CD4-positive, alpha-beta T cell (primary cell): ENCODE measurements at regions not wholly inside any gene's neighbourhood (a gene's known extent, or its start where the extent isn't known, plus 50 kb on each side); places are given as distances from the start of the nearest gene placed in this dataset.
"Not testable (repeated sequence)": the region's sequence is repeated elsewhere in the genome, so short reads cannot be mapped to it uniquely, and the experiment has no call there.

Source experiments
- ATAC-seq: fragments of 200-7000 bp; cut with Tn5 transposase; one replicate; pipeline ENCODE4 v1.10.0; 2022; ENCODE audit warnings: mild to moderate bottlenecking; ENCODE audit not compliant: poor library complexity
- CTCF ChIA-PET: fragments of 350-600 bp; sonication (Branson Sonifier 250); formaldehyde crosslinking; loops from one replicate; lab custom pipeline; 2021; ENCODE audit warnings: antibody characterized with exemption, inconsistent platforms; lab: Charles Lee
- POLR2A ChIA-PET: fragments of 350-600 bp; sonication (Branson Sonifier 250); formaldehyde crosslinking; loops from one replicate; lab custom pipeline; 2021; ENCODE audit warnings: antibody characterized with exemption, inconsistent platforms; lab: Charles Lee
- DNase-seq, 14 experiments: peaks; one replicate each; pipeline ENCODE4 v3.0.0-alpha.2; 2013 to 2020; ENCODE audit warnings: mixed read lengths in 2 of 14
- H3K27ac ChIP-seq, 2 donors: one replicate each; pipeline versions ENCODE4 v1.5.1 to v1.7.0; 2013; ENCODE audit warnings: low read length in 2 of 2, low read depth in 1 of 2, mild to moderate bottlenecking in 1 of 2
- H3K27me3 ChIP-seq, 2 experiments: 1 replicate in 1 of 2; 2 replicates in 1 of 2; pipeline versions ENCODE4 v1.6.1 to v1.7.0; 2013; ENCODE audit warnings: low read length in 2 of 2, control low read depth in 1 of 2, mild to moderate bottlenecking in 1 of 2, moderate library complexity in 1 of 2; ENCODE audit not compliant: insufficient read depth in 2 of 2, control insufficient read depth in 1 of 2
- H3K36me3 ChIP-seq: one replicate; pipeline ENCODE4 v1.6.1; 2013; ENCODE audit warnings: low read length, control low read depth; ENCODE audit not compliant: insufficient read depth
- H3K4me1 ChIP-seq: one replicate; pipeline ENCODE4 v1.6.1; 2013; ENCODE audit warnings: low read length, control low read depth; ENCODE audit not compliant: insufficient read depth
- H3K4me3 ChIP-seq: one replicate; pipeline ENCODE4 v1.5.1; 2013; ENCODE audit warnings: mild to moderate bottlenecking, low read length, moderate library complexity
- H3K9me3 ChIP-seq, 2 experiments: 1 replicate in 1 of 2; 2 replicates in 1 of 2; pipeline versions ENCODE4 v1.6.1 to v1.7.0; 2013; ENCODE audit warnings: low read length in 2 of 2, mild to moderate bottlenecking in 2 of 2, control low read depth in 1 of 2, moderate library complexity in 1 of 2; ENCODE audit not compliant: control insufficient read depth in 1 of 2, insufficient read depth in 1 of 2
- H3K27ac Mint-ChIP-seq: one replicate; pipeline ENCODE4 v1.8.0; 2020; ENCODE audit warnings: mixed read lengths
- H3K27me3 Mint-ChIP-seq: one replicate; pipeline ENCODE4 v1.8.0; 2021; ENCODE audit warnings: mixed read lengths
- H3K36me3 Mint-ChIP-seq: one replicate; pipeline ENCODE4 v1.8.0; 2021; ENCODE audit warnings: low read depth, mixed read lengths
- H3K4me1 Mint-ChIP-seq: one replicate; pipeline ENCODE4 v1.8.0; 2021; ENCODE audit warnings: low read depth, mixed read lengths
- H3K4me3 Mint-ChIP-seq: one replicate; pipeline ENCODE4 v1.8.0; 2020; ENCODE audit warnings: mild to moderate bottlenecking, mixed read lengths
- H3K9me3 Mint-ChIP-seq: one replicate; pipeline ENCODE4 v1.8.0; 2020; ENCODE audit warnings: mixed read lengths
- CTCF ChIP-seq: fragments of 200-600 bp; IDR thresholded peaks from one replicate; pipeline ENCODE4 v1.8.0; 2022; ENCODE audit warnings: antibody characterized with exemption, mild to moderate bottlenecking
- intact Hi-C, 2 experiments: fragments of 100-400 bp; cut with DNase I in 1 of 2; cut with micrococcal nuclease in 1 of 2; formaldehyde crosslinking; loops; one replicate each; pipeline versions ENCODE4 v1.15.1 to v1.9.0; 2023 to 2025; cut with DNase I, micrococcal nuclease

DNA sequence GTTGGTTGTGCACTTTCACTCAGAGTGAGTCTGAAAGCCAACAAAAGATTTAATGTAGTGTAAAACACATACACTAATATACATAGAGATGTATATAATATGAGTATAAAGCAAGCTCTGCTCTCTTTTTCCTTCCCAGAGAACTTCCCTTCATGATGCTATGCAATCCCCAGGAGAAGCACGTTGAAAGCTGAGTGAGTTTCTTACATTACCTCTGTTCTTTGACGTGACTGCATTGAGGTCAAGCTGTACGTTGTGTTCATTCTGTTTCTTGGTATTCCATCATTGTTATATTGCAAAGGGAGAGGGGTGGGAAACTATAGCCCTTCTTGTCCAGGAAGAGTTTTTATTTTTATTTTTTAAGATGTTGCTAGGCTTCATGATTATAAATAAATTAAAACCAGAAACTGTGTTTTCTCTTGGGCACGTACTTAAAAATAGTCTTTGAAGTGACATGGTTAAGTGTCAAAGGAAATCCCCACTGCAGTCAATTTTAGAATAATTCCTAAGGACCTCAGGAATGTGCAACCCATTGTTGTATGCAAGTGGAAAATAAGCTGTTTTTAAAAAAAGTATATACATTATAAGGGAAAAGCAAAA lies 651.0 kb downstream of the CD109 start:
- H3K4me1 Mint-ChIP-seq, result no peaks in the 10 kb centered on the region
- no peak for TF ChIP-seq CTCF
- no peak overlapping the region for H3K27ac Mint-ChIP-seq
- H3K4me3 ChIP-seq, result no peak overlapping the region
- no peaks in the 10 kb centered on the region for H3K36me3 ChIP-seq
- CTCF ChIA-PET, result no interaction called here
- H3K4me3 Mint-ChIP-seq, result no peak overlapping the region
- H3K27me3 ChIP-seq, result no peaks in the 10 kb centered on the region
- peaks cover 3% of the 10 kb centered on the region for H3K9me3 Mint-ChIP-seq
- POLR2A ChIA-PET, result no interaction called here
- no peak for DNase-seq
- H3K36me3 Mint-ChIP-seq, result no peaks in the 10 kb centered on the region
- H3K27ac ChIP-seq, result no peak overlapping the region
- intact Hi-C loops, result no loop called here
- no peaks in the 10 kb centered on the region for H3K27me3 Mint-ChIP-seq
- peaks cover 0 to 9% of the 10 kb centered on the region in 2 experiments for H3K9me3 ChIP-seq
- H3K4me1 ChIP-seq, result no peaks in the 10 kb centered on the region
- ATAC-seq, result no peak

DNA sequence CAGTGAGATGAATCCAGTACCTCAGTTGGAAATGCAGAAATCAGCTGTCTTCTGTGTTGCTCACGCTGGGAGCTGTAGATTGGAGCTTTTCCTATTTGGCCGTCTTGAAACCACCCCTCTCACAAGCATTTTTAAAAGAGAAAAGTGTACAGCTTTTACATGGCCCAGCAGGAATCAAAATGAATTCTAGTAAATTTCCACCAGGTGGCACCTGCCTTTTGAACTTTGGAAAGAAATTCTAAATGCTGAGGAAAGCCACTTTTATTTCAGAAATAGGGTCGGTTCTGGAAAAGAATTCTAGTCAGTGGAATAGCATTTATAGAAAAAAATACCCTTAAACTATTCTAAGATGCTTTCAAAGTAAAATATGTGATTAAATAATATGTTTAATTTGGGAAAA lies 647.8 kb downstream of the CD109 start:
- H3K4me3 ChIP-seq, result no peak overlapping the region
- H3K27me3 Mint-ChIP-seq, result no peaks in the 10 kb centered on the region
- no peaks in the 10 kb centered on the region for H3K4me1 Mint-ChIP-seq
- H3K36me3 ChIP-seq, result no peaks in the 10 kb centered on the region
- no peak overlapping the region for H3K27ac Mint-ChIP-seq
- no peak overlapping the region for H3K4me3 Mint-ChIP-seq
- DNase-seq (no peak), ATAC-seq (no peak)
- intact Hi-C loops, result no loop called here
- CTCF ChIA-PET, result no interaction called here
- POLR2A ChIA-PET, result no interaction called here
- H3K27ac ChIP-seq, result no peak overlapping the region
- no peaks in the 10 kb centered on the region for H3K4me1 ChIP-seq
- no peaks in the 10 kb centered on the region for H3K27me3 ChIP-seq
- H3K9me3 ChIP-seq, result peaks cover 0 to 9% of the 10 kb centered on the region in 2 experiments
- H3K9me3 Mint-ChIP-seq, result peaks cover 7% of the 10 kb centered on the region
- H3K36me3 Mint-ChIP-seq, result no peaks in the 10 kb centered on the region
- TF ChIP-seq CTCF, result no peak

DNA sequence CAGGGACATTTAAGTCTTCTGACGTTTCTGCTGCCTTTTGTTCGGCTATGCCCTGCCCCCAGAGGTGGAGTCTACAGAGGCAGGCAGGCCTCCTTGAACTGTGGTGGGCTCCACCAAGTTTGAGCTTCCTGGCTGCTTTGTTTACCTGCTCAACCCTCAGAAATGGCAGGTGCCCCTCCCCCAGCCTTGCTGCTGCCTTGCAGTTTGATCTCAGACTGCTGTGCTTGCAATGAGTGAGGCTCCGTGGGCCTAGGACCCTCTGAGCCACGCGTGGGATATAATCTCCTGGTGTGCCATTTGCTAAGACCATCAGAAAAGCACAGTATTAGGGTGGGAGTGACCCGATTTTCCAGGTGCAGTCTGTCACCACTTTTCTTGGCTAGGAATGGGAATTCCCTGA lies 647.3 kb downstream of the CD109 start:
- H3K27me3 Mint-ChIP-seq, ATAC-seq, H3K9me3 Mint-ChIP-seq, DNase-seq, H3K27me3 ChIP-seq, intact Hi-C loops, H3K36me3 ChIP-seq, H3K27ac Mint-ChIP-seq, H3K27ac ChIP-seq, H3K9me3 ChIP-seq, CTCF ChIA-PET, H3K4me1 ChIP-seq, H3K36me3 Mint-ChIP-seq, POLR2A ChIA-PET, H3K4me3 ChIP-seq, H3K4me1 Mint-ChIP-seq, H3K4me3 Mint-ChIP-seq: not testable (repeated sequence)

- Histone ChIP-seq H3K36me3 (no peaks in the 10 kb centered on the region), H3K27ac (no peak overlapping the region), H3K4me1 (no peaks in the 10 kb centered on the region), H3K4me3 (no peak overlapping the region), H3K9me3 (no peaks in the 10 kb centered on the region), H3K27me3 (no peaks in the 10 kb centered on the region)
- H3K27me3 Mint-ChIP-seq, result no peaks in the 10 kb centered on the region
- peaks cover 4% of the 10 kb centered on the region for H3K9me3 Mint-ChIP-seq
- DNase-seq, result no peak
- no peak overlapping the region for H3K27ac Mint-ChIP-seq
- CTCF ChIA-PET, result no interaction called here
- intact Hi-C loops, result no loop called here
- H3K4me3 Mint-ChIP-seq, result no peak overlapping the region
- H3K4me1 Mint-ChIP-seq, result no peaks in the 10 kb centered on the region
- POLR2A ChIA-PET, result no interaction called here
- no peaks in the 10 kb centered on the region for H3K36me3 Mint-ChIP-seq
- no peak for ATAC-seq
- no peak for TF ChIP-seq CTCF
Measured at GRCh38 chr6:74334722-74335121, 638.7 kb downstream of the CD109 start.
